NOMO-1 (cell line): ENCODE measurements at regions not wholly inside any gene's neighbourhood (a gene's known extent, or its start where the extent isn't known, plus 50 kb on each side); places are given as distances from the start of the nearest gene placed in this dataset.
"Not testable (repeated sequence)": the region's sequence is repeated elsewhere in the genome, so short reads cannot be mapped to it uniquely, and the experiment has no call there.

Experiments used
- DNase-seq, 2 experiments: peaks; one replicate each; lab custom pipeline; 2025; ENCODE audit not compliant: unreplicated experiment in 2 of 2; lab: John Stamatoyannopoulos, UW

- DNase-seq: not testable (repeated sequence)
Observed at GRCh38 chr14:27849193-27849592, 917.4 kb upstream of the FOXG1 start.

- DNase-seq: no peak
Observed at GRCh38 chr14:27862684-27863083, 903.9 kb upstream of the FOXG1 start.

- no peak for DNase-seq
Observed at GRCh38 chr14:27863166-27863565, 903.4 kb upstream of the FOXG1 start.

- no peak for DNase-seq
Observed at GRCh38 chr14:27881063-27881462, 885.5 kb upstream of the FOXG1 start.

GRCh38 chr14:27881646-27882045 lies 884.9 kb upstream of the FOXG1 start:
- DNase-seq: no peak

GRCh38 chr14:27886256-27886655 lies 880.3 kb upstream of the FOXG1 start:
- DNase-seq: no peak

- DNase-seq: no peak
Observed at GRCh38 chr14:27890259-27890658, 876.3 kb upstream of the FOXG1 start.

GRCh38 chr14:27908484-27908883 lies 858.1 kb upstream of the FOXG1 start:
- DNase-seq: not testable (repeated sequence)

- no peak for DNase-seq
Observed at GRCh38 chr14:27916326-27916725, 850.3 kb upstream of the FOXG1 start.

GRCh38 chr14:27917896-27918295 lies 848.7 kb upstream of the FOXG1 start:
- DNase-seq: no peak

GRCh38 chr14:27927519-27927918 lies 839.1 kb upstream of the FOXG1 start:
- no peak for DNase-seq

GRCh38 chr14:27929797-27930347 lies 836.7 kb upstream of the FOXG1 start:
- DNase-seq: no peak

GRCh38 chr14:27938392-27938791 lies 828.2 kb upstream of the FOXG1 start:
- no peak for DNase-seq

GRCh38 chr14:27945512-27945911 lies 821.1 kb upstream of the FOXG1 start:
- no peak for DNase-seq

GRCh38 chr14:27958757-27959156 lies 807.8 kb upstream of the FOXG1 start:
- DNase-seq: no peak

- no peak for DNase-seq
Observed at GRCh38 chr14:27995691-27996090, 770.9 kb upstream of the FOXG1 start.

GRCh38 chr14:28001002-28001401 lies 765.6 kb upstream of the FOXG1 start:
- no peak for DNase-seq

GRCh38 chr14:28012629-28013415 lies 753.8 kb upstream of the FOXG1 start:
- no peak for DNase-seq

GRCh38 chr14:28020112-28020511 lies 746.5 kb upstream of the FOXG1 start:
- DNase-seq: no peak

GRCh38 chr14:28023853-28024252 lies 742.7 kb upstream of the FOXG1 start:
- DNase-seq: no peak

- DNase-seq: no peak
Observed at GRCh38 chr14:28052251-28052650, 714.3 kb upstream of the FOXG1 start.

GRCh38 chr14:28055008-28055407 lies 711.6 kb upstream of the FOXG1 start:
- no peak for DNase-seq
